GM21390 (cell line): ENCODE measurements at regions not wholly inside any gene's neighbourhood (a gene's known extent, or its start where the extent isn't known, plus 50 kb on each side); places are given as distances from the start of the nearest gene placed in this dataset.
"Not testable (repeated sequence)": the region's sequence is repeated elsewhere in the genome, so short reads cannot be mapped to it uniquely, and the experiment has no call there.

Experiments used
- ATAC-seq: cut with Tn5 transposase; IDR thresholded peaks from one replicate; pipeline ENCODE4 v1.9.1; 2021; ENCODE audit not compliant: unreplicated experiment

- no peak for ATAC-seq
Measured at GRCh38 chr7:20839196-20839735, 52.6 kb upstream of the SP8 start.

- ATAC-seq = no peak
Measured at GRCh38 chr7:20839987-20840386, 53.3 kb upstream of the SP8 start.

GRCh38 chr7:20846791-20847190 lies 60.1 kb upstream of the SP8 start:
- ATAC-seq = no peak

GRCh38 chr7:20858951-20859350 lies 72.3 kb upstream of the SP8 start:
- no peak for ATAC-seq

- ATAC-seq = no peak
Measured at GRCh38 chr7:20861468-20861867, 74.8 kb upstream of the SP8 start.

GRCh38 chr7:20862554-20862953 lies 75.9 kb upstream of the SP8 start:
- no peak for ATAC-seq

GRCh38 chr7:20864221-20864620 lies 77.5 kb upstream of the SP8 start:
- ATAC-seq = no peak

GRCh38 chr7:20865684-20866083 lies 79.0 kb upstream of the SP8 start:
- no peak for ATAC-seq

- no peak for ATAC-seq
Measured at GRCh38 chr7:20870977-20871376, 84.3 kb upstream of the SP8 start.

GRCh38 chr7:20892776-20893175 lies 106.1 kb upstream of the SP8 start:
- no peak for ATAC-seq

GRCh38 chr7:20894806-20895205 lies 108.1 kb upstream of the SP8 start:
- no peak for ATAC-seq

GRCh38 chr7:20895563-20895962 lies 108.9 kb upstream of the SP8 start:
- no peak for ATAC-seq

GRCh38 chr7:20896996-20897395 lies 110.3 kb upstream of the SP8 start:
- no peak for ATAC-seq

GRCh38 chr7:20906801-20907453 lies 120.2 kb upstream of the SP8 start:
- no peak for ATAC-seq

- ATAC-seq = no peak
Measured at GRCh38 chr7:20911081-20911480, 124.4 kb upstream of the SP8 start.

GRCh38 chr7:20913853-20914252 lies 127.2 kb upstream of the SP8 start:
- no peak for ATAC-seq

GRCh38 chr7:20916311-20916710 lies 129.6 kb upstream of the SP8 start:
- ATAC-seq = no peak

- no peak for ATAC-seq
Measured at GRCh38 chr7:20917603-20918002, 130.9 kb upstream of the SP8 start.

GRCh38 chr7:20918156-20918555 lies 131.5 kb upstream of the SP8 start:
- ATAC-seq = no peak

GRCh38 chr7:20927178-20927577 lies 140.5 kb upstream of the SP8 start:
- not testable (repeated sequence) for ATAC-seq

GRCh38 chr7:20927976-20928375 lies 141.3 kb upstream of the SP8 start:
- ATAC-seq = no peak

GRCh38 chr7:20929199-20929598 lies 142.5 kb upstream of the SP8 start:
- ATAC-seq = no peak

- ATAC-seq = no peak
Measured at GRCh38 chr7:20931739-20932138, 145.1 kb upstream of the SP8 start.
